K562 (cell line): ENCODE measurements at regions not wholly inside any gene's neighbourhood (a gene's known extent, or its start where the extent isn't known, plus 50 kb on each side); places are given as distances from the start of the nearest gene placed in this dataset.
A peak's percentile ranks its signal among the peaks of the same experiment; 100 is the strongest.

Experiments used
- ATAC-seq: fragments of 200-7000 bp; cut with Tn5 transposase; 3 replicates; pipeline ENCODE4 v1.9.1; 2020; ENCODE audit warnings: moderate library complexity
- BruUV-seq: library from RNA; stranded (reverse); fragments of 400-500 nt; replicated peaks from 2 replicates; lab custom pipeline; 2021; lab: Mats Ljungman, UMichigan
- CTCF ChIA-PET: fragments of 300-600 bp; formaldehyde crosslinking; extraction: SDS; loops from one replicate; lab custom pipeline; 2021; ENCODE audit warnings: low intra/inter-chr PET ratio; lab: Yijun Ruan, JAX
- POLR2A ChIA-PET: fragments of 300-600, 350-650 bp; sonication (Branson Sonifier 250); formaldehyde crosslinking; extraction: SDS; loops from one replicate; lab custom pipeline; 2021; ENCODE audit warnings: antibody characterized with exemption, inconsistent platforms; lab: Yijun Ruan, JAX
- DNase-seq, 4 experiments: peaks; one replicate each; pipeline versions ENCODE4 v3.0.0 to v3.0.0-alpha.2; 2011 to 2018; ENCODE audit warnings: low spot score in 3 of 4, mixed read lengths in 3 of 4; ENCODE audit errors: extremely low read depth in 1 of 4
- FAIRE-seq: peaks from 2 replicates; lab custom pipeline; 2011; peaks lifted over from hg19 to GRCh38; lab: Jason Lieb, UNC
- H2AFZ ChIP-seq: 2 replicates; pipeline ENCODE4 v1.6.0; 2011; ENCODE audit warnings: low read depth, low read length, control low read depth, inconsistent platforms
- H3K27ac ChIP-seq: fragments of 200-600 bp; 3 replicates; pipeline ENCODE4 v1.8.0; 2011; ENCODE audit warnings: low read depth, mild to moderate bottlenecking, control low read depth, inconsistent platforms, low read length, moderate library complexity, mixed read lengths; ENCODE audit errors: extremely low read depth
- H3K27me3 ChIP-seq, 2 experiments: fragments of 300-600 bp in 1 of 2; 2 replicates in 1 of 2; 3 replicates in 1 of 2; pipeline versions ENCODE4 v1.6.0 to v1.8.0; 2011; ENCODE audit warnings: inconsistent platforms in 2 of 2, low read length in 2 of 2, mild to moderate bottlenecking in 1 of 2, mixed read lengths in 1 of 2, moderate library complexity in 1 of 2; ENCODE audit not compliant: control insufficient read depth in 2 of 2, insufficient read depth in 2 of 2
- H3K36me3 ChIP-seq: fragments of 300-600 bp; 3 replicates; pipeline ENCODE4 v1.8.0; 2011; ENCODE audit warnings: mild to moderate bottlenecking, low read length, inconsistent platforms; ENCODE audit not compliant: control insufficient read depth, insufficient read depth
- H3K4me1 ChIP-seq, 2 experiments: fragments of 200-600 bp in 1 of 2; replicated peaks in 1 of 2; 2 replicates in 1 of 2; 3 replicates in 1 of 2; pipeline versions ENCODE4 v1.5.1 to v1.8.0; 2011; ENCODE audit warnings: inconsistent platforms in 2 of 2, low read length in 2 of 2, mild to moderate bottlenecking in 1 of 2, mixed read lengths in 1 of 2, moderate library complexity in 1 of 2; ENCODE audit not compliant: control insufficient read depth in 2 of 2, insufficient read depth in 2 of 2
- H3K4me2 ChIP-seq: 2 replicates; pipeline ENCODE4 v1.6.1; 2011; ENCODE audit warnings: low read length, control low read depth, inconsistent platforms, mixed read lengths; ENCODE audit not compliant: insufficient read depth
- H3K4me3 ChIP-seq: fragments of 200-600 bp; sonication (generic), shearing (Covaris generic); 2 replicates; pipeline ENCODE4 v1.5.1; 2016; ENCODE audit warnings: control low read depth, inconsistent platforms
- H3K79me2 ChIP-seq: fragments of 200-600 bp; 3 replicates; pipeline ENCODE4 v1.8.0; 2011; ENCODE audit warnings: low read length, inconsistent platforms; ENCODE audit not compliant: control insufficient read depth, insufficient read depth
- H3K9ac ChIP-seq, 2 experiments: 2 replicates each; pipeline versions ENCODE4 v1.6.0 to v1.6.1; 2011; ENCODE audit warnings: low read depth in 2 of 2, low read length in 2 of 2, control low read depth in 1 of 2, inconsistent platforms in 1 of 2, mild to moderate bottlenecking in 1 of 2, mixed read lengths in 1 of 2; ENCODE audit not compliant: insufficient read depth in 1 of 2
- H3K9me1 ChIP-seq: one replicate; pipeline ENCODE4 v1.6.0; 2011; ENCODE audit warnings: inconsistent platforms, mild to moderate bottlenecking, low read length, moderate library complexity; ENCODE audit not compliant: control insufficient read depth, insufficient read depth
- H3K9me3 ChIP-seq: replicated peaks from 2 replicates; pipeline ENCODE4 v1.5.1; 2011; ENCODE audit warnings: low read depth, low read length, inconsistent platforms; ENCODE audit not compliant: control insufficient read depth, insufficient read depth
- H4K20me1 ChIP-seq: replicated peaks from 2 replicates; pipeline ENCODE4 v1.6.1; 2011; ENCODE audit warnings: low read length, inconsistent platforms, mixed read lengths; ENCODE audit not compliant: control insufficient read depth, insufficient read depth
- ATF1 ChIP-seq, 2 experiments: fragments of 450-650 bp in 1 of 2; IDR thresholded peaks; 2 replicates each; pipeline ENCODE4 v1.6.1; 2016; ENCODE audit warnings: missing compliant biosample characterization in 1 of 2, missing genetic modification characterization in 1 of 2
- ATF2 ChIP-seq: sonication (generic); formaldehyde crosslinking; IDR thresholded peaks from 2 replicates; pipeline ENCODE4 v1.8.1; 2022; ENCODE audit warnings: missing genetic modification reagents
- FOXO4 ChIP-seq: fragments of 450-650 bp; formaldehyde crosslinking; IDR thresholded peaks from 2 replicates; pipeline ENCODE4 v1.4.0; 2020; ENCODE audit warnings: mild to moderate bottlenecking, moderate library complexity
- HDAC1 ChIP-seq, 2 experiments: fragments of 450-650 bp; IDR thresholded peaks; 2 replicates each; pipeline ENCODE4 v1.6.1; 2016 to 2017; ENCODE audit warnings: inconsistent platforms in 1 of 2, mild to moderate bottlenecking in 1 of 2, moderate library complexity in 1 of 2
- KLF1 ChIP-seq: fragments of 450-650 bp; IDR thresholded peaks from 2 replicates; pipeline ENCODE4 v1.6.1; 2016; ENCODE audit warnings: missing genetic modification characterization, missing compliant biosample characterization
- NR2F6 ChIP-seq: fragments of 450-650 bp; formaldehyde crosslinking; IDR thresholded peaks from 2 replicates; pipeline ENCODE4 v1.4.0; 2020; ENCODE audit warnings: mild to moderate bottlenecking
- ZNF12 ChIP-seq: sonication (generic); formaldehyde crosslinking; IDR thresholded peaks from 2 replicates; pipeline ENCODE4 v1.4.0; 2020; ENCODE audit warnings: mild to moderate bottlenecking, missing genetic modification reagents
- ZNF316 ChIP-seq: fragments of 450-650 bp; IDR thresholded peaks from 2 replicates; pipeline ENCODE4 v1.6.1; 2016
- WGBS: fragments of 100-300 bp; shearing (Covaris generic); methylation state at CpG from one replicate; pipeline ENCODE4 v1.1.6; 2016; ENCODE audit warnings: low coverage, mixed read lengths; ENCODE audit not compliant: insufficient coverage; ENCODE audit errors: missing lambda C conversion rate; 5-methylcytosine and 5-hydroxymethylcytosine counted together
- in situ Hi-C: fragments of 300-500 bp; cut with MboI; formaldehyde crosslinking; loops from 4 replicates; pipeline ENCODE4 v1.15.0; 2018; ENCODE audit warnings: inconsistent platforms, mixed read lengths
- intact Hi-C: fragments of 100-400 bp; cut with micrococcal nuclease; formaldehyde crosslinking; loops from 2 replicates; pipeline ENCODE4 v1.14.2; 2022
- TF ChIP-seq, protein P1 (sequence below): fragments of 450-650 bp; formaldehyde crosslinking; IDR thresholded peaks from 2 replicates; pipeline ENCODE4 v1.4.0; 2020; ENCODE audit warnings: mild to moderate bottlenecking, mixed read lengths
- TF ChIP-seq, protein P2 (sequence below): sonication (generic); formaldehyde crosslinking; IDR thresholded peaks from 2 replicates; pipeline ENCODE4 v1.8.0; 2022; ENCODE audit warnings: mild to moderate bottlenecking, missing genetic modification reagents

GRCh38 chr6:37560737-37561103, 61.0 kb upstream of the CCDC167 start:
- H3K27me3 ChIP-seq = peaks cover 67 to 88% of the 10 kb centered on the region in 2 experiments
- H3K9ac ChIP-seq = no peak overlapping the region
- H4K20me1 ChIP-seq = no peaks in the 10 kb centered on the region; the same call in 1 of the 2 replicates
- H3K4me3 ChIP-seq = no peak overlapping the region
- BruUV-seq = no TSS peak
- no peak overlapping the region for H3K27ac ChIP-seq
- DNase-seq (no peak), ATAC-seq (no peak), FAIRE-seq (no peak)
- ChIA-PET CTCF (no interaction called here), POLR2A (no interaction called here)
- peaks cover 0 to 3% of the 10 kb centered on the region in 2 experiments; a peak in 3 of 5 replicates for H3K4me1 ChIP-seq
- intact Hi-C loops = no loop called here
- peak overlapping the region; percentile 47; the same call in 1 of the 2 replicates for H2AFZ ChIP-seq
- peak overlapping the region; percentile 43 for H3K4me2 ChIP-seq
- 7% methylated on average over 3 of the region's 3 CpGs for WGBS
- in situ Hi-C loops = loop anchor here (10.0 kb wide), 1 partner anchor 176 kb away; no protein-coding TSS in a partner anchor
- no peaks in the 10 kb centered on the region for H3K79me2 ChIP-seq
- no peaks in the 10 kb centered on the region for H3K9me1 ChIP-seq
- peaks cover 4% of the 10 kb centered on the region; the same call in 1 of the 2 replicates for H3K9me3 ChIP-seq
- H3K36me3 ChIP-seq = no peaks in the 10 kb centered on the region
- TF ChIP-seq ZNF12 (CRISPR knock-in tag) (peak; percentile 99), FOXO4 (no peak), ATF1 (CRISPR knock-in tag; IDR thresholded peaks at IDR 0.05) (no peak), ATF1 (tag; IDR thresholded peaks at IDR 0.05) (0 out of 2 replicates have a peak, but pooled peaks have one; percentile 4), HDAC1 (IDR thresholded peaks at IDR 0.05) (no peak), ATF2 (CRISPR knock-in tag) (no peak), NR2F6 (CRISPR knock-in tag) (no peak), ZNF316 (no peak), KLF1 (tag) (no peak)
- TF ChIP-seq, protein P1, sequence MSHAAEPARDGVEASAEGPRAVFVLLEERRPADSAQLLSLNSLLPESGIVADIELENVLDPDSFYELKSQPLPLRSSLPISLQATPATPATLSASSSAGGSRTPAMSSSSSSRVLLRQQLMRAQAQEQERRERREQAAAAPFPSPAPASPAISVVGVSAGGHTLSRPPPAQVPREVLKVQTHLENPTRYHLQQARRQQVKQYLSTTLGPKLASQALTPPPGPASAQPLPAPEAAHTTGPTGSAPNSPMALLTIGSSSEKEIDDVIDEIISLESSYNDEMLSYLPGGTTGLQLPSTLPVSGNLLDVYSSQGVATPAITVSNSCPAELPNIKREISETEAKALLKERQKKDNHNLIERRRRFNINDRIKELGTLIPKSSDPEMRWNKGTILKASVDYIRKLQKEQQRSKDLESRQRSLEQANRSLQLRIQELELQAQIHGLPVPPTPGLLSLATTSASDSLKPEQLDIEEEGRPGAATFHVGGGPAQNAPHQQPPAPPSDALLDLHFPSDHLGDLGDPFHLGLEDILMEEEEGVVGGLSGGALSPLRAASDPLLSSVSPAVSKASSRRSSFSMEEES = no peak
- TF ChIP-seq, protein P2, sequence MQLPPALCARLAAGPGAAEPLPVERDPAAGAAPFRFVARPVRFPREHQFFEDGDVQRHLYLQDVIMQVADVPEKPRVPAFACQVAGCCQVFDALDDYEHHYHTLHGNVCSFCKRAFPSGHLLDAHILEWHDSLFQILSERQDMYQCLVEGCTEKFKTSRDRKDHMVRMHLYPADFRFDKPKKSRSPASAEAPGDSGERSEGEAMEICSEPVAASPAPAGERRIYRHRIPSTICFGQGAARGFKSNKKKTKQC (CRISPR knock-in tag) = no peak
